Mesothelial cell of epicardium (in vitro differentiated cells): ENCODE measurements at regions not wholly inside any gene's neighbourhood (a gene's known extent, or its start where the extent isn't known, plus 50 kb on each side); places are given as distances from the start of the nearest gene placed in this dataset.

Experiments used
- DNase-seq, 2 experiments: peaks; one replicate each; pipeline ENCODE4 v3.0.0; 2021; ENCODE audit warnings: low spot score in 2 of 2; ENCODE audit not compliant: unreplicated experiment in 2 of 2
- H3K27ac Mint-ChIP-seq: 2 replicates; pipeline ENCODE4 v1.8.0; 2021; ENCODE audit warnings: mixed read lengths
- H3K27me3 Mint-ChIP-seq: 2 replicates; pipeline ENCODE4 v1.8.0; 2021; ENCODE audit warnings: low read depth, mixed read lengths
- H3K36me3 Mint-ChIP-seq: 2 replicates; pipeline ENCODE4 v1.8.0; 2021; ENCODE audit warnings: mixed read lengths
- H3K4me1 Mint-ChIP-seq: 2 replicates; pipeline ENCODE4 v1.8.0; 2021; ENCODE audit warnings: mixed read lengths
- H3K4me3 Mint-ChIP-seq: 2 replicates; pipeline ENCODE4 v1.8.0; 2021; ENCODE audit warnings: mild to moderate bottlenecking, moderate library complexity, mixed read lengths
- H3K9me3 Mint-ChIP-seq: 2 replicates; pipeline ENCODE4 v1.8.0; 2021; ENCODE audit warnings: mixed read lengths
- TF ChIP-seq, protein P1 (sequence below): fragments of 200-600 bp; sonication (generic); IDR thresholded peaks from one replicate; pipeline ENCODE4 v1.5.0; 2021; ENCODE audit warnings: antibody characterized with exemption; ENCODE audit not compliant: unreplicated experiment

DNA sequence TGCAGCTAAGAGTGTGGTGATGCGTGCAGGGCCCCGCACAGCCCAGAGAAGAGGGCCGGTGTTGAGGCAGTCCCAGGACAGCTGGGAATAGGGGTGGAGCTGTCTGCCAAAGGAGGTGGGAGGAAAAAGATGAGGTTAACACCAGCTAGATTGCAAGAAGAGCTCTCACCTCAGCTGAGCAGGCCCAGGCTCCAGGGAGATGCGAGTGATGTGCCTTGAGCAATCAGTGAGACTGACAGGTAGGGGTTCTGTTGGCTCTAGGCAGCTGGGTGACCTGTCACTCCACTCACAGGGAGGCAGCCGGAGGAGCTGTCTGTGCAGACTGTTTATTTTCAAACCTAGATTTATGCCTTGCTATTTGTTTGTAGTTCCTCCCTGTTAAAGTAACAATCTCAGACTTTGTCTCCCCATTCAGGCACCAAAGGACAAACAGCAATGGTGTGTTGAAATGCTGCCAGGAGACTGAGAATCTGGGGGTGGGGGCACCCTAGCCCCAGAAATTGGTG lies 205.1 kb upstream of the CXCL12 start:
- peaks cover 40% of the 10 kb centered on the region for H3K27me3 Mint-ChIP-seq
- no peak for DNase-seq
- peaks cover 30% of the 10 kb centered on the region for H3K4me1 Mint-ChIP-seq
- H3K36me3 Mint-ChIP-seq: no peaks in the 10 kb centered on the region
- H3K4me3 Mint-ChIP-seq: no peak overlapping the region
- TF ChIP-seq, protein P1, sequence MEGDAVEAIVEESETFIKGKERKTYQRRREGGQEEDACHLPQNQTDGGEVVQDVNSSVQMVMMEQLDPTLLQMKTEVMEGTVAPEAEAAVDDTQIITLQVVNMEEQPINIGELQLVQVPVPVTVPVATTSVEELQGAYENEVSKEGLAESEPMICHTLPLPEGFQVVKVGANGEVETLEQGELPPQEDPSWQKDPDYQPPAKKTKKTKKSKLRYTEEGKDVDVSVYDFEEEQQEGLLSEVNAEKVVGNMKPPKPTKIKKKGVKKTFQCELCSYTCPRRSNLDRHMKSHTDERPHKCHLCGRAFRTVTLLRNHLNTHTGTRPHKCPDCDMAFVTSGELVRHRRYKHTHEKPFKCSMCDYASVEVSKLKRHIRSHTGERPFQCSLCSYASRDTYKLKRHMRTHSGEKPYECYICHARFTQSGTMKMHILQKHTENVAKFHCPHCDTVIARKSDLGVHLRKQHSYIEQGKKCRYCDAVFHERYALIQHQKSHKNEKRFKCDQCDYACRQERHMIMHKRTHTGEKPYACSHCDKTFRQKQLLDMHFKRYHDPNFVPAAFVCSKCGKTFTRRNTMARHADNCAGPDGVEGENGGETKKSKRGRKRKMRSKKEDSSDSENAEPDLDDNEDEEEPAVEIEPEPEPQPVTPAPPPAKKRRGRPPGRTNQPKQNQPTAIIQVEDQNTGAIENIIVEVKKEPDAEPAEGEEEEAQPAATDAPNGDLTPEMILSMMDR: no peak
- H3K27ac Mint-ChIP-seq: no peak overlapping the region
- no peaks in the 10 kb centered on the region for H3K9me3 Mint-ChIP-seq

DNA sequence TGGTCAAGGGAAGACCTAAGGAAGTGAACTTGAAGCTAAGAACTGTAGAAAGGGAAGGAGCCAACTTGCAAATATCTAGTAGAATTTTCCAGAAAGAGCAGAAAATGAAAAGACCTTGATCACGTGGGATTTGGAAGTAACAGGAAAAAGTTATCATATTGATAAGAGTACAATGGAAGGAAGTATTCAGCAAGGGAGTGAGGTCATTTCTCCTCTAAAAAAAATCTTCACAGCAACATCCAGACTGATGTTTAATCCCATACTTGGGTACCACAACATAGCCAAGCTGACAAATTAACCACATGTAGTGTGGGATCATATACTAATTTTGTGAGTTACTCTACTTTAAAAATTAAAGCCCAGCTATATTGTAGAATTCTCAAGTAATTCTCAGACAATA lies 207.0 kb upstream of the CXCL12 start:
- TF ChIP-seq, protein P1: no peak
- no peaks in the 10 kb centered on the region for H3K36me3 Mint-ChIP-seq
- H3K27me3 Mint-ChIP-seq: peaks cover 53% of the 10 kb centered on the region
- no peak overlapping the region for H3K4me3 Mint-ChIP-seq
- no peak overlapping the region for H3K27ac Mint-ChIP-seq
- peaks cover 14% of the 10 kb centered on the region for H3K9me3 Mint-ChIP-seq
- DNase-seq: no peak
- H3K4me1 Mint-ChIP-seq: peaks cover 30% of the 10 kb centered on the region

DNA sequence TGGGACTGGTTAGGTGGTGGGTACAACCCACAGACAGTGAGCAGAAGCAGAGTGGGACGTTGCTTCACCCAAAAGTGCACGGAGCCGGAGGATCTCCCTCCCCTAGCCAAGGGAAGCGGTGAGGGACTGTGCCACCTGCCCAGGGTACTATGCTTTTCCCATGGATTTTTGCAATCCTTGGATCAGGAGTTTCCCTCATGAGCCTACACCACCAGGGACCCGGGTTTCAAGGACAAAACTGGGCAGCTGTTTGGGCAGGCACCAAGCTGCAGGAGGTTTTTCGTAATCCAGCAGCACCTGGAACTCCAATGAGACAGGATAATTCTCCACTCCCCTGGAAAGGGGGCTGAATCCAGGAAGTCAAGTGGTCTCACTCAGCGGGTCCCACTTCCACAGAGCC lies 209.1 kb upstream of the CXCL12 start:
- Mint-ChIP-seq H3K27me3 (peaks cover 74% of the 10 kb centered on the region), H3K4me3 (no peak overlapping the region), H3K27ac (no peak overlapping the region), H3K4me1 (peaks cover 17% of the 10 kb centered on the region), H3K36me3 (no peaks in the 10 kb centered on the region), H3K9me3 (peaks cover 18% of the 10 kb centered on the region)
- no peak for DNase-seq
- TF ChIP-seq, protein P1: no peak

DNA sequence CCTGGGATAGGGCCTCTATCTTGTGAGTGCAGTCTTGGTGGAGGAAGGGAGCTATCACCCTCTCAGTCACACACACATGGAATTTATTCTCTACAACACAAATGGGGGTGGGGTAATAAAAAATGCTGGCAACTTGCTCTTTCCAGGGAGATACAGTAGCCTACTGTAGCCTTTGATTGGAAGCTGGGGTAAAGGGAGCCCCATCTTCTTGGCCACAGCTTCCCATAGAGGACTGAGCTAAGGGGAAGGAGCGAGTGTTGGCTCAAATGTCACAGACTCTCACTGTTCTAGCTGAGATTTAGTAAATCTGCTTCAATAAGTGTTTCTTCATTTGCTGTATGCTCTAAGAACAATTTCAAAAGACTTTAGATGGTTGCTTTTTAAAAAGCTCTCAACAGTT lies 222.2 kb upstream of the CXCL12 start:
- Mint-ChIP-seq H3K4me1 (peaks cover 3% of the 10 kb centered on the region), H3K36me3 (no peaks in the 10 kb centered on the region), H3K27ac (no peak overlapping the region), H3K4me3 (no peak overlapping the region), H3K27me3 (peaks cover 33% of the 10 kb centered on the region), H3K9me3 (no peaks in the 10 kb centered on the region)
- TF ChIP-seq, protein P1: no peak
- no peak for DNase-seq

DNA sequence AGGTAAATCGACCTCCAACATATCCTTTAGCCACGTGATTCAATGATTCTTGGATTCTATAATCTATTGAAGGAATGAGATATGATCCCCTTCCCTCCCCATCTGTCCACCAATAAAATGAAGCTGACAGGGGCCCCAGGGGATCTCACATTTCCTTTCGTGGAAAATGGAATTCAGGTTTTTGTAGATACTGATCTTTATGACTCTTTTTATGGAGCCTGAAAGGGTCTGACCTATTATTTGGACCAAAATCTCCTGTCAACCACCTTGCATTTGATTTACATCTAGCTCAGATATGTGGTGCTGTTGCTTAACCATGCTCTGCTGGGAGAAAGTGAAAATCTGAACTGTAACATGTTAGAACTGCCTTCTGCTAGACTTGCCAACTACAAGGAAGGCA lies 234.0 kb upstream of the CXCL12 start:
- Mint-ChIP-seq H3K36me3 (no peaks in the 10 kb centered on the region), H3K9me3 (peaks cover 12% of the 10 kb centered on the region), H3K27ac (no peak overlapping the region), H3K4me3 (no peak overlapping the region), H3K4me1 (peaks cover 11% of the 10 kb centered on the region), H3K27me3 (peaks cover 1% of the 10 kb centered on the region)
- no peak for DNase-seq
- TF ChIP-seq, protein P1: no peak

DNA sequence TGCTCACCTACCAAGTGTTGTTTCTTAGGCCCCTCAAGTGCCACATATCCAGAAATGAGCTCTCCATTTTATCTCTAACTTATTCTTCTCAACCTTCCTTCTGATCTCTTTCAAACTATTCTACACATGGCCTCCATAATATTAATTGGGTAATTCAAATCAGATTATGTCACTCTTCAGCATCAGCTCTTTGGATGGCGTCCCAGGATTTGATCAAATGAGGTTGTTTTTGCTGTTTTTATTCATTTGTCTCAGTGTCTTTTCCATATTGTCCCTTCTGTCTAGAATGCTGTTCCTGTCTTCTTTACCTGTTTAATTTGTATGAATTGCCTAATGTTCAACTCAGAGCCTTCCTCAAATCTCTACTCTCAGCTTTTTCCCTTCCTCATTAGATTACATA lies 234.6 kb upstream of the CXCL12 start:
- Mint-ChIP-seq H3K9me3 (peaks cover 12% of the 10 kb centered on the region), H3K27ac (no peak overlapping the region), H3K4me3 (no peak overlapping the region), H3K4me1 (peaks cover 11% of the 10 kb centered on the region), H3K27me3 (peaks cover 1% of the 10 kb centered on the region), H3K36me3 (no peaks in the 10 kb centered on the region)
- no peak for DNase-seq
- TF ChIP-seq, protein P1: no peak
